ENCODE measurements at regions not wholly inside any gene's neighbourhood (a gene's known extent, or its start where the extent isn't known, plus 50 kb on each side); places are given as distances from the start of the nearest gene placed in this dataset.

- no peaks in the 10 kb centered on the region for H3K9me2 ChIP-seq (replicated peaks; ENCODE audit: insufficient read depth)
- DNase-seq (ENCODE audit: low spot score): no peak
- H3K36me3 ChIP-seq (replicated peaks; ENCODE audit: insufficient read depth, low read depth): no peaks in the 10 kb centered on the region
- no peak overlapping the region for H3K4me3 ChIP-seq
- H3K4me1 ChIP-seq (ENCODE audit: insufficient read depth): no peaks in the 10 kb centered on the region
- no peak overlapping the region for H3K4me2 ChIP-seq
- 64% methylated on average over 4 of the region's 4 CpGs for WGBS (ENCODE audit: low lambda C conversion rate, missing lambda C conversion rate)
- H3K27ac ChIP-seq: no peak overlapping the region
- no peak overlapping the region for H2AFZ ChIP-seq
- no peaks in the 10 kb centered on the region for H3K27me3 ChIP-seq
- H3K9me3 ChIP-seq (ENCODE audit: low read depth): no peaks in the 10 kb centered on the region
- H4K20me1 ChIP-seq (ENCODE audit: insufficient read depth, poor library complexity, severe bottlenecking): no peaks in the 10 kb centered on the region
- TF ChIP-seq EZH2 (IDR thresholded peaks at IDR 0.05; ENCODE audit: borderline replicate concordance): no peak
- TF ChIP-seq CTCF (IDR thresholded peaks at IDR 0.05; ENCODE audit: poor library complexity): no peak
- no peak for TF ChIP-seq EZH2phosphoT487 (IDR thresholded peaks at IDR 0.05; ENCODE audit: low read depth, severe bottlenecking, unreplicated experiment)
- H3K79me2 ChIP-seq: no peaks in the 10 kb centered on the region
Measured at GRCh38 chr5:98594098-98594497, 179.4 kb upstream of the RGMB start.

GRCh38 chr5:98599016-98599415 lies 174.4 kb upstream of the RGMB start:
- Histone ChIP-seq H3K4me1 (ENCODE audit: insufficient read depth) (no peaks in the 10 kb centered on the region), H3K36me3 (replicated peaks; ENCODE audit: insufficient read depth, low read depth) (no peaks in the 10 kb centered on the region), H3K9me2 (replicated peaks; ENCODE audit: insufficient read depth) (no peaks in the 10 kb centered on the region), H4K20me1 (ENCODE audit: insufficient read depth, poor library complexity, severe bottlenecking) (no peaks in the 10 kb centered on the region), H3K9me3 (ENCODE audit: low read depth) (no peaks in the 10 kb centered on the region), H2AFZ (no peak overlapping the region), H3K4me3 (no peak overlapping the region), H3K79me2 (no peaks in the 10 kb centered on the region), H3K27me3 (no peaks in the 10 kb centered on the region), H3K27ac (no peak overlapping the region), H3K4me2 (no peak overlapping the region)
- DNase-seq (ENCODE audit: low spot score): no peak
- TF ChIP-seq EZH2phosphoT487 (IDR thresholded peaks at IDR 0.05; ENCODE audit: low read depth, severe bottlenecking, unreplicated experiment) (no peak), EZH2 (IDR thresholded peaks at IDR 0.05; ENCODE audit: borderline replicate concordance) (no peak), CTCF (IDR thresholded peaks at IDR 0.05; ENCODE audit: poor library complexity) (no peak)
- 100% methylated on average over 1 of the region's 1 CpG for WGBS (ENCODE audit: low lambda C conversion rate, missing lambda C conversion rate)

- no peak overlapping the region for H2AFZ ChIP-seq
Measured at GRCh38 chr5:98602534-98603112, 170.8 kb upstream of the RGMB start.

More at GRCh38 chr5:98602534-98603112, 170.8 kb upstream of the RGMB start:
- no peaks in the 10 kb centered on the region for H4K20me1 ChIP-seq (ENCODE audit: insufficient read depth, poor library complexity, severe bottlenecking)
- no peak overlapping the region for H3K4me2 ChIP-seq
- H3K9me2 ChIP-seq (replicated peaks; ENCODE audit: insufficient read depth): no peaks in the 10 kb centered on the region
- no peak for TF ChIP-seq EZH2phosphoT487 (IDR thresholded peaks at IDR 0.05; ENCODE audit: low read depth, severe bottlenecking, unreplicated experiment)
- TF ChIP-seq CTCF (IDR thresholded peaks at IDR 0.05; ENCODE audit: poor library complexity): no peak
- TF ChIP-seq EZH2 (IDR thresholded peaks at IDR 0.05; ENCODE audit: borderline replicate concordance): no peak
- H3K4me3 ChIP-seq: no peak overlapping the region
- DNase-seq (ENCODE audit: low spot score): no peak
- no peaks in the 10 kb centered on the region for H3K36me3 ChIP-seq (replicated peaks; ENCODE audit: insufficient read depth, low read depth)
- no peaks in the 10 kb centered on the region for H3K27me3 ChIP-seq
- no peaks in the 10 kb centered on the region for H3K9me3 ChIP-seq (ENCODE audit: low read depth)
- H3K27ac ChIP-seq: no peak overlapping the region
- H3K4me1 ChIP-seq (ENCODE audit: insufficient read depth): no peaks in the 10 kb centered on the region
- no peaks in the 10 kb centered on the region for H3K79me2 ChIP-seq
